ENCODE measurements at regions not wholly inside any gene's neighbourhood (a gene's known extent, or its start where the extent isn't known, plus 50 kb on each side); places are given as distances from the start of the nearest gene placed in this dataset.

GRCh38 chr12:98317939-98318899, 197.2 kb upstream of the TMPO start:
- no peak for TF ChIP-seq CTCF (conservative IDR thresholded peaks at IDR 0.05)
- no peak overlapping the region for H3K27ac ChIP-seq

- no peak for TF ChIP-seq CTCF (conservative IDR thresholded peaks at IDR 0.05)
- no peak overlapping the region for H3K27ac ChIP-seq
These were observed 195.5 kb upstream of the TMPO start for GRCh38 chr12:98319716-98320425.

GRCh38 chr12:98325003-98325402, 190.4 kb upstream of the TMPO start:
- H3K27ac ChIP-seq, result no peak overlapping the region
- no peak for TF ChIP-seq CTCF (conservative IDR thresholded peaks at IDR 0.05)

GRCh38 chr12:98328467-98328866, 186.9 kb upstream of the TMPO start:
- no peak overlapping the region for H3K27ac ChIP-seq
- TF ChIP-seq CTCF (conservative IDR thresholded peaks at IDR 0.05), result no peak

- no peak for TF ChIP-seq CTCF (conservative IDR thresholded peaks at IDR 0.05)
These were observed 185.8 kb upstream of the TMPO start for GRCh38 chr12:98329589-98329988.

GRCh38 chr12:98332642-98333041, 182.7 kb upstream of the TMPO start:
- H3K27ac ChIP-seq, result no peak overlapping the region
- no peak for TF ChIP-seq CTCF (conservative IDR thresholded peaks at IDR 0.05)

More at GRCh38 chr12:98329589-98329988, 185.8 kb upstream of the TMPO start:
- no peak overlapping the region for H3K27ac ChIP-seq

- no peak for TF ChIP-seq CTCF (conservative IDR thresholded peaks at IDR 0.05)
- no peak overlapping the region for H3K27ac ChIP-seq
These were observed 180.6 kb upstream of the TMPO start for GRCh38 chr12:98334768-98335167.
